SK-N-SH (cell line): ENCODE measurements at regions not wholly inside any gene's neighbourhood (a gene's known extent, or its start where the extent isn't known, plus 50 kb on each side); places are given as distances from the start of the nearest gene placed in this dataset.

Experiments
- CTCF ChIA-PET: fragments of 300-600, 350-600 bp; formaldehyde crosslinking; extraction: SDS; loops from one replicate; lab custom pipeline; 2021; lab: Yijun Ruan, JAX
- POLR2A ChIA-PET: fragments of 350-600 bp; sonication (Branson Sonifier 250); formaldehyde crosslinking; extraction: SDS; loops from one replicate; lab custom pipeline; 2020; ENCODE audit warnings: antibody characterized with exemption, inconsistent platforms; lab: Yijun Ruan, JAX
- DNase-seq: peaks from one replicate; pipeline ENCODE4 v3.0.0; 2012
- H2AFZ ChIP-seq: fragments of 200-600 bp; sonication (generic); 2 replicates; pipeline ENCODE4 v1.8.1; 2016; ENCODE audit warnings: antibody characterized with exemption, mild to moderate bottlenecking, low read depth
- H3F3A ChIP-seq: fragments of 200-600 bp; sonication (generic); replicated peaks from 2 replicates; pipeline ENCODE3; 2016; ENCODE audit warnings: antibody characterized with exemption, mild to moderate bottlenecking; ENCODE audit not compliant: insufficient read depth
- H3K27ac ChIP-seq, 2 experiments: fragments of 200-500 bp in 1 of 2; fragments of 200-600 bp in 1 of 2; sonication (Bioruptor generic) in 1 of 2; sonication (generic), shearing (Covaris generic) in 1 of 2; 2 replicates each; pipeline versions ENCODE4 v1.5.1 to v1.6.1; 2014 to 2016; ENCODE audit warnings: low read depth in 2 of 2, inconsistent platforms in 1 of 2, low read length in 1 of 2, mild to moderate bottlenecking in 1 of 2, mixed read lengths in 1 of 2
- H3K27me3 ChIP-seq: fragments of 200-600 bp; sonication (generic), shearing (Covaris generic); 2 replicates; pipeline ENCODE4 v1.6.1; 2016; ENCODE audit warnings: mixed run types; ENCODE audit not compliant: insufficient read depth
- H3K36me3 ChIP-seq, 2 experiments: fragments of 200-500 bp in 1 of 2; fragments of 200-600 bp in 1 of 2; sonication (Bioruptor generic) in 1 of 2; sonication (generic) in 1 of 2; replicated peaks in 1 of 2; 2 replicates each; pipeline versions ENCODE3 to v1.5.1; 2014 to 2016; ENCODE audit warnings: low read length in 1 of 2, mild to moderate bottlenecking in 1 of 2; ENCODE audit not compliant: insufficient read depth in 2 of 2, control insufficient read depth in 1 of 2
- H3K4me1 ChIP-seq, 2 experiments: fragments of 200-500 bp in 1 of 2; fragments of 200-600 bp in 1 of 2; sonication (Bioruptor generic) in 1 of 2; sonication (generic), shearing (Covaris generic) in 1 of 2; 2 replicates each; pipeline versions ENCODE4 v1.5.1 to v1.6.1; 2014 to 2016; ENCODE audit warnings: low read depth in 1 of 2, low read length in 1 of 2, mixed run types in 1 of 2; ENCODE audit not compliant: insufficient read depth in 2 of 2, control insufficient read depth in 1 of 2
- H3K4me2 ChIP-seq: fragments of 200-600 bp; sonication (generic), shearing (Covaris generic); 2 replicates; pipeline ENCODE4 v1.6.1; 2017; ENCODE audit warnings: mixed run types
- H3K4me3 ChIP-seq, 2 experiments: fragments of 200-500 bp in 1 of 2; fragments of 200-600 bp in 1 of 2; sonication (Bioruptor generic) in 1 of 2; sonication (generic), shearing (Covaris generic) in 1 of 2; 2 replicates each; pipeline versions ENCODE4 v1.5.1 to v1.8.1; 2014 to 2016; ENCODE audit warnings: low read depth in 2 of 2, inconsistent platforms in 1 of 2, low read length in 1 of 2, mild to moderate bottlenecking in 1 of 2, mixed read lengths in 1 of 2, moderate library complexity in 1 of 2
- H3K79me2 ChIP-seq: fragments of 200-600 bp; sonication (generic); 2 replicates; pipeline ENCODE4 v1.8.1; 2017; ENCODE audit warnings: mild to moderate bottlenecking; ENCODE audit not compliant: insufficient read depth
- H3K9ac ChIP-seq: fragments of 200-600 bp; sonication (generic); 2 replicates; pipeline ENCODE4 v1.6.1; 2017; ENCODE audit warnings: mixed run types
- H3K9me2 ChIP-seq: fragments of 200-600 bp; sonication (generic); 2 replicates; pipeline ENCODE4 v1.6.1; 2017; ENCODE audit warnings: mixed run types
- H3K9me3 ChIP-seq: fragments of 200-600 bp; sonication (generic); 2 replicates; pipeline ENCODE4 v1.6.1; 2017; ENCODE audit warnings: mixed run types, mild to moderate bottlenecking, moderate library complexity
- H4K20me1 ChIP-seq: fragments of 200-600 bp; sonication (generic); 2 replicates; pipeline ENCODE4 v1.6.1; 2017; ENCODE audit warnings: mild to moderate bottlenecking, mixed run types; ENCODE audit not compliant: insufficient read depth
- EZH2phosphoT487 ChIP-seq: fragments of 200-600 bp; sonication (generic); IDR thresholded peaks from 2 replicates; pipeline ENCODE4 v1.6.1; 2017; ENCODE audit warnings: low read depth, mixed run types, mild to moderate bottlenecking, antibody characterized with exemption, moderate library complexity, borderline replicate concordance
- FOSL2 ChIP-seq: IDR thresholded peaks from 2 replicates; pipeline ENCODE4 v1.4.0; 2012; ENCODE audit warnings: low read depth, mild to moderate bottlenecking, moderate library complexity, borderline replicate concordance
- FOXJ3 ChIP-seq: sonication (generic); formaldehyde crosslinking; IDR thresholded peaks from 2 replicates; pipeline ENCODE4 v1.5.1; 2020; ENCODE audit warnings: mild to moderate bottlenecking, missing genetic modification reagents
- GATA2 ChIP-seq: sonication (generic); formaldehyde crosslinking; IDR thresholded peaks from 2 replicates; pipeline ENCODE4 v1.5.0; 2020; ENCODE audit warnings: mild to moderate bottlenecking, missing genetic modification reagents
- MEF2A ChIP-seq: IDR thresholded peaks from 2 replicates; pipeline ENCODE4 v1.4.0; 2012; ENCODE audit warnings: low read depth, borderline replicate concordance
- MXI1 ChIP-seq: IDR thresholded peaks from 2 replicates; pipeline ENCODE4 v1.6.1; 2012; ENCODE audit warnings: mild to moderate bottlenecking, low read depth, low read length, improper control_type of control experiment
- NRF1 ChIP-seq: IDR thresholded peaks from 2 replicates; pipeline ENCODE4 v1.6.1; 2012; ENCODE audit warnings: low read depth, mild to moderate bottlenecking, low read length
- RCOR1 ChIP-seq: fragments of 150-350 bp; IDR thresholded peaks from 2 replicates; pipeline ENCODE4 v1.6.1; 2017; ENCODE audit warnings: antibody characterized with exemption, low read length
- SIN3A ChIP-seq: IDR thresholded peaks from 2 replicates; pipeline ENCODE4 v1.6.1; 2012; ENCODE audit warnings: low read depth, mild to moderate bottlenecking, low read length, moderate library complexity, borderline replicate concordance
- SMC3 ChIP-seq: IDR thresholded peaks from 2 replicates; pipeline ENCODE4 v1.6.1; 2012; ENCODE audit warnings: low read depth, low read length, improper control_type of control experiment
- TCF12 ChIP-seq: IDR thresholded peaks from 2 replicates; pipeline ENCODE4 v1.4.0; 2012
- YY1 ChIP-seq: IDR thresholded peaks from 2 replicates; pipeline ENCODE4 v1.4.0; 2012; ENCODE audit warnings: low read depth, mild to moderate bottlenecking
- WGBS: methylation state at CpG from one replicate; pipeline ENCODE4 v1.1.6; 2017; ENCODE audit warnings: low lambda C conversion rate; 5-methylcytosine and 5-hydroxymethylcytosine counted together
- TF ChIP-seq, protein P1 (sequence below): IDR thresholded peaks from 2 replicates; pipeline ENCODE4 v1.4.0; 2012; ENCODE audit warnings: low read depth, borderline replicate concordance
- TF ChIP-seq, protein P2 (sequence below): IDR thresholded peaks from 2 replicates; pipeline ENCODE4 v1.4.0; 2012; ENCODE audit warnings: low read depth, borderline replicate concordance
- TF ChIP-seq, protein P3 (sequence below): IDR thresholded peaks from 2 replicates; pipeline ENCODE4; 2012
- TF ChIP-seq, protein P4 (sequence below): fragments of 150-350 bp; IDR thresholded peaks from 2 replicates; pipeline ENCODE4 v1.6.1; 2016; ENCODE audit warnings: mild to moderate bottlenecking, low read depth, low read length
- TF ChIP-seq, protein P5 (sequence below): fragments of 150-350 bp; IDR thresholded peaks from 2 replicates; pipeline ENCODE4 v1.6.1; 2017; ENCODE audit warnings: antibody characterized with exemption, low read length, low read depth, borderline replicate concordance
- TF ChIP-seq, protein P6 (sequence below): IDR thresholded peaks from 2 replicates; pipeline ENCODE4 v1.4.0; 2012; ENCODE audit warnings: low read depth

DNA sequence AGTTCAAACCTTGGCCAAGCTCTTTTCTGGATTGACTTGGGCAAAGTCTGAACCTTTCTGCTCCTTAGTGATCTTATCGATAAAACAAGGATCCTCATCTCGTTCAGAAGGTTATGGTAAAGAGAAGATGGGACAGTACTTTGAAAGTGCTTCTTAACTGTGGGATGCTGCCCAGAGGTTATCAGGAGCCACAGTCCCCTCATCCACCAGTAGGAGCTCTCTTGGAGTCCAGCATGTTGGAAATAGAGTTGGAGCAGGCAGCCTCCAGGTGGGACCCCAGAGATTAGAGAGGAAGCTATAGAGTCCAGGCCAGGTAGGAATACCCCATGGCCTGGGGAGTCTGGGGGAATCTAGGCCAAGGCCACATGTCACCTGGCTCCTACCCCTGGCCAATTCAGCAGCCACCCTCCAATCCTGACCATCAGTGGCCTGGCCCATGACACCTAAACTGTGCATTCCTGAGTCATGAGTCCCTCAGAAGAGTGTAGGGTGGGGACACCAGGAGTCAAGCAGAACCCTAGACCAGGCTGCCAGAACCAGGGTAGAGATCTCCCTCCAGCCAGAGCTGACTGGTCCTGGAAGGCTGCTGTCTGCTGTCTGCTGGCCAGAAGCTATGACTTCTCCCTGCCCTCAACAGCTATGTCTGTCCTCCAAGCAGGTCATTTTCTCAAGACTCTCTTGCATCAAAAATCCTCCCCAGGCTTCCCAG is 144.3 kb downstream of the AIPL1 start:
- Histone ChIP-seq H3K27me3 (0 out of 2 replicates have a peak, but pooled peaks cover 4% of the 10 kb centered on the region), H3K79me2 (no peaks in the 10 kb centered on the region), H3F3A (no peaks in the 10 kb centered on the region), H3K27ac (no peak overlapping the region), H3K4me3 (no peak overlapping the region), H3K4me2 (no peak overlapping the region), H3K9me2 (no peaks in the 10 kb centered on the region), H3K4me1 (no peaks in the 10 kb centered on the region), H3K9me3 (no peaks in the 10 kb centered on the region), H2AFZ (no peak overlapping the region), H3K9ac (no peak overlapping the region), H3K36me3 (no peaks in the 10 kb centered on the region), H4K20me1 (no peaks in the 10 kb centered on the region)
- TF ChIP-seq, protein P1, sequence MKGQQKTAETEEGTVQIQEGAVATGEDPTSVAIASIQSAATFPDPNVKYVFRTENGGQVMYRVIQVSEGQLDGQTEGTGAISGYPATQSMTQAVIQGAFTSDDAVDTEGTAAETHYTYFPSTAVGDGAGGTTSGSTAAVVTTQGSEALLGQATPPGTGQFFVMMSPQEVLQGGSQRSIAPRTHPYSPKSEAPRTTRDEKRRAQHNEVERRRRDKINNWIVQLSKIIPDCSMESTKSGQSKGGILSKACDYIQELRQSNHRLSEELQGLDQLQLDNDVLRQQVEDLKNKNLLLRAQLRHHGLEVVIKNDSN = no peak
- no peak for TF ChIP-seq TCF12
- TF ChIP-seq, protein P2, sequence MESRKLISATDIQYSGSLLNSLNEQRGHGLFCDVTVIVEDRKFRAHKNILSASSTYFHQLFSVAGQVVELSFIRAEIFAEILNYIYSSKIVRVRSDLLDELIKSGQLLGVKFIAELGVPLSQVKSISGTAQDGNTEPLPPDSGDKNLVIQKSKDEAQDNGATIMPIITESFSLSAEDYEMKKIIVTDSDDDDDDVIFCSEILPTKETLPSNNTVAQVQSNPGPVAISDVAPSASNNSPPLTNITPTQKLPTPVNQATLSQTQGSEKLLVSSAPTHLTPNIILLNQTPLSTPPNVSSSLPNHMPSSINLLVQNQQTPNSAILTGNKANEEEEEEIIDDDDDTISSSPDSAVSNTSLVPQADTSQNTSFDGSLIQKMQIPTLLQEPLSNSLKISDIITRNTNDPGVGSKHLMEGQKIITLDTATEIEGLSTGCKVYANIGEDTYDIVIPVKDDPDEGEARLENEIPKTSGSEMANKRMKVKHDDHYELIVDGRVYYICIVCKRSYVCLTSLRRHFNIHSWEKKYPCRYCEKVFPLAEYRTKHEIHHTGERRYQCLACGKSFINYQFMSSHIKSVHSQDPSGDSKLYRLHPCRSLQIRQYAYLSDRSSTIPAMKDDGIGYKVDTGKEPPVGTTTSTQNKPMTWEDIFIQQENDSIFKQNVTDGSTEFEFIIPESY = no peak
- TF ChIP-seq GATA2 = no peak
- TF ChIP-seq SIN3A = no peak
- no peak for DNase-seq
- ChIA-PET POLR2A (no interaction called here), CTCF (interaction anchor here (0.9 kb wide), 1 partner anchor 14 kb away, joined by 3 read pairs; no protein-coding TSS in a partner anchor)
- WGBS = 34% methylated on average over 2 of the region's 2 CpGs

DNA sequence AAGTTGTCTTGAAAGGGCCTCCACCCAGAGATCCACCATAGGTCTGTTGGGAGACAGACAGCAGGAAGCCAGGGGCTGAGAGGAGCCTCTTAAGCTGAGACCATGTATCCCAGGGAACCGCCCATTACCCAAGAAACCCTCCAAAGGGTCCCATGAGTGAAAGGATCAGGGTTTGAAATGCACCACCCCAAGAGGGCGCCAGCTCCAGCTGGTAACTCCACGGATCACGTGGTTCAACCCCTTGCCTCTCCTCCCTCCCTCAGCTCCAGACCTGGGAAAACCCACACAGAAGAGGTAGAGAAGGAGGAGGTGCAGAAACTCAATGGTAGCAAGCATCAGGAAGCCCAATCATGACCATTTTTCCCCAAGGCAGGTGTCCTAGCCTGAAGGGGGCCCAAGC is 148.7 kb downstream of the AIPL1 start:
- WGBS = 0% methylated on average over 3 of the region's 4 CpGs
- Histone ChIP-seq H3K79me2 (no peaks in the 10 kb centered on the region), H3K9me2 (no peaks in the 10 kb centered on the region), H3K27me3 (peaks cover 4% of the 10 kb centered on the region; the same call in 1 of the 2 replicates), H3K4me2 (no peak overlapping the region), H4K20me1 (no peaks in the 10 kb centered on the region), H3K4me1 (no peaks in the 10 kb centered on the region), H3K27ac (no peak overlapping the region), H3K9me3 (no peaks in the 10 kb centered on the region), H3K9ac (no peak overlapping the region), H2AFZ (no peak overlapping the region), H3F3A (no peaks in the 10 kb centered on the region), H3K4me3 (no peak overlapping the region), H3K36me3 (no peaks in the 10 kb centered on the region)
- CTCF ChIA-PET = interaction anchor here (0.9 to 1.3 kb wide), 2 partner anchors 12 to 150 kb away, joined by 3 to 4 read pairs; no protein-coding TSS in a partner anchor
- TF ChIP-seq SIN3A = no peak
- TF ChIP-seq FOSL2 = no peak
- no peak for TF ChIP-seq GATA2
- TF ChIP-seq YY1 = no peak
- no peak for TF ChIP-seq FOXJ3 (CRISPR knock-in tag)
- TF ChIP-seq, protein P3, sequence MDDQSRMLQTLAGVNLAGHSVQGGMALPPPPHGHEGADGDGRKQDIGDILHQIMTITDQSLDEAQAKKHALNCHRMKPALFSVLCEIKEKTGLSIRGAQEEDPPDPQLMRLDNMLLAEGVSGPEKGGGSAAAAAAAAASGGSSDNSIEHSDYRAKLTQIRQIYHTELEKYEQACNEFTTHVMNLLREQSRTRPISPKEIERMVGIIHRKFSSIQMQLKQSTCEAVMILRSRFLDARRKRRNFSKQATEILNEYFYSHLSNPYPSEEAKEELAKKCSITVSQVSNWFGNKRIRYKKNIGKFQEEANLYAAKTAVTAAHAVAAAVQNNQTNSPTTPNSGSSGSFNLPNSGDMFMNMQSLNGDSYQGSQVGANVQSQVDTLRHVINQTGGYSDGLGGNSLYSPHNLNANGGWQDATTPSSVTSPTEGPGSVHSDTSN = no peak
- no peak for TF ChIP-seq SMC3
- no peak for TF ChIP-seq EZH2phosphoT487
- no peak for TF ChIP-seq MXI1
- TF ChIP-seq, protein P4, sequence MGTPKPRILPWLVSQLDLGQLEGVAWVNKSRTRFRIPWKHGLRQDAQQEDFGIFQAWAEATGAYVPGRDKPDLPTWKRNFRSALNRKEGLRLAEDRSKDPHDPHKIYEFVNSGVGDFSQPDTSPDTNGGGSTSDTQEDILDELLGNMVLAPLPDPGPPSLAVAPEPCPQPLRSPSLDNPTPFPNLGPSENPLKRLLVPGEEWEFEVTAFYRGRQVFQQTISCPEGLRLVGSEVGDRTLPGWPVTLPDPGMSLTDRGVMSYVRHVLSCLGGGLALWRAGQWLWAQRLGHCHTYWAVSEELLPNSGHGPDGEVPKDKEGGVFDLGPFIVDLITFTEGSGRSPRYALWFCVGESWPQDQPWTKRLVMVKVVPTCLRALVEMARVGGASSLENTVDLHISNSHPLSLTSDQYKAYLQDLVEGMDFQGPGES = no peak
- no peak for TF ChIP-seq TCF12
- TF ChIP-seq, protein P5, sequence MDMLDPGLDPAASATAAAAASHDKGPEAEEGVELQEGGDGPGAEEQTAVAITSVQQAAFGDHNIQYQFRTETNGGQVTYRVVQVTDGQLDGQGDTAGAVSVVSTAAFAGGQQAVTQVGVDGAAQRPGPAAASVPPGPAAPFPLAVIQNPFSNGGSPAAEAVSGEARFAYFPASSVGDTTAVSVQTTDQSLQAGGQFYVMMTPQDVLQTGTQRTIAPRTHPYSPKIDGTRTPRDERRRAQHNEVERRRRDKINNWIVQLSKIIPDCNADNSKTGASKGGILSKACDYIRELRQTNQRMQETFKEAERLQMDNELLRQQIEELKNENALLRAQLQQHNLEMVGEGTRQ = no peak
- no peak for TF ChIP-seq RCOR1
- TF ChIP-seq, protein P6, sequence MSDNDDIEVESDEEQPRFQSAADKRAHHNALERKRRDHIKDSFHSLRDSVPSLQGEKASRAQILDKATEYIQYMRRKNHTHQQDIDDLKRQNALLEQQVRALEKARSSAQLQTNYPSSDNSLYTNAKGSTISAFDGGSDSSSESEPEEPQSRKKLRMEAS = no peak
- no peak for TF ChIP-seq NRF1
- TF ChIP-seq, protein P1 = no peak
- TF ChIP-seq MEF2A = no peak
- POLR2A ChIA-PET = no interaction called here
- DNase-seq = no peak
